HG03045 (cell line): ENCODE measurements at regions not wholly inside any gene's neighbourhood (a gene's known extent, or its start where the extent isn't known, plus 50 kb on each side); places are given as distances from the start of the nearest gene placed in this dataset.
"Not testable (repeated sequence)": the region's sequence is repeated elsewhere in the genome, so short reads cannot be mapped to it uniquely, and the experiment has no call there.

ENCODE experiments used
- ATAC-seq: cut with Tn5 transposase; IDR thresholded peaks from one replicate; pipeline ENCODE4 v1.9.1; 2021; ENCODE audit warnings: mild to moderate bottlenecking, moderate library complexity; ENCODE audit not compliant: unreplicated experiment

DNA sequence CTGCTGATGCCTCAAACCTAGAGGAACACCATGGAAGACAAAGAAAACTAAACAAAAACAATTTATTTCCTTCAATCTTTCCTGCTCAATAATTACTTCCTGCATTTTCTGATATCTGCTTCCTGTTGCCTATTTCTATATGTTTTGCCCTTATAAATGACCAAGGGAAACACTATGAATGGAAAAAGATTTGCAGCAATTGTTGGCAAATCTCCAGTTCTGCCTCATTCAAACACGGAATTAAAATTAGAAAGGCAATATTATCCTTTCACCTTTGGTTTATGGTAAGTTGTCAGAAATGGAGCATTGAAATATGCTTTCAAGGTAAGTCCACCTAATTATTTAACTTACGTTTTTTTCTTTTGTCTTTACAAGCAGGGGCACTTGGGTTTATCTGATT lies 552.2 kb upstream of the ANKRD30A start:
- no peak for ATAC-seq

DNA sequence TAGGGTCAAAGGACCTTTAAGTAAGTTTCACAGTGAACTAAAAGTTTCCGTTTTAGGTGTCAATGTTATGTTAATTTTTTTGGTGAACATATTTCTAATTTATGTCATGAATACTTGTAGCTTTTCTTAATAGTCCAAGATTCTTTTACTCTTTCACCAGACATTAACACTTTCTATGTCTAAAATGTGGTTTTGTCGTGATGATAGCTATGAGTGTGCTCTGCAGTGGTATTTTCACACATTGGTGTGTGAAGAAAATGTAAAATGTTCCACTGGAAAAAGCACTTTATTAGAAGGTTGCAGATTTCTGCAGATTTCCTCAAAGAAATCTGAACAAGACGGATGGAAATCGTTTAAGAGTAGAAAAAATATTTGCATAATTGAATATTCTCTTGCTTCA lies 561.0 kb upstream of the ANKRD30A start:
- no peak for ATAC-seq

DNA sequence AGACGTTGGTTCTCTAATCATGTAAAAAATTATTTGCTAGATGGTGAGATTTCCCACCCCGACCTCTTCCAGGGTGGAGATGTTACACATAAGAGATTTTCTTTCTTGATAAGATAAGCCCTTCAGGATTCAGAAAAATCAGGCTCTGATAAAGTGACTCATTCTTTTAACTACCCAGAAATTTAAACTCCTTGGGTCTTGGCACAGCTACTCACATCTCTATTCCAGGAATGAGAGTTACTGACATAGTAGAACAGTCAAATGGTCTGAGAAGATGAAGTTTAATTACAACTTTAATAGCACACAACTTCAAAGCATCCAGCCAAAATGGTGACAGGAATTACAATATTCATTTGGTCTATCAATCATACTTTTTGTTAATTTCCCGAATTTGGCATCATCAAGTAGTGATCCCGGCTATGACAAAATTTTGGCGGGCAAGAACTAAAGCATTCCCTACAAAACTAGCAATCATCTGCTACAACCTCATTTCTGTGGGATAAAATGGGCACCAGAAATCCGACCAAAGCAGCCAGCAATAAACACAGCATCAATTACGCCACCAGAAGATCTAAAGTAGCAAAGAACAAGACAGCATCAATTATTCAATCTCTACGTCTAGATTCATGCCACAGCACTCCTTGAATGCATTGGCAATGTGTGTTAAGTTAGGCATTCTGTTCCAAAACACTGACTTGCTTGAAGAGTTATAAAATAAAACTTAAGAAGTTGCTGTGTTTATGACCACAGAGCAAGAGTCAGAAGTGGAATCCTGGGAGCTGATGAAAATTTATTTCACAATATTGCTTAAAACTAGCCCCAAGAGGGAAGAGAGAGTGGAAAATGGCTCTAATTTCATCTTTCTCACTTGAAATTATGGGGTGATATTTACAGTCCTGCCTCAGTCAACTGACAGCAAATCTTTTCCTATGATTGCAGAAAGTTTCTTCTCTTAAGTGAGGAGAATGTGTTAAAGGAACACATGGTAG lies 565.7 kb upstream of the ANKRD30A start:
- no peak for ATAC-seq

DNA sequence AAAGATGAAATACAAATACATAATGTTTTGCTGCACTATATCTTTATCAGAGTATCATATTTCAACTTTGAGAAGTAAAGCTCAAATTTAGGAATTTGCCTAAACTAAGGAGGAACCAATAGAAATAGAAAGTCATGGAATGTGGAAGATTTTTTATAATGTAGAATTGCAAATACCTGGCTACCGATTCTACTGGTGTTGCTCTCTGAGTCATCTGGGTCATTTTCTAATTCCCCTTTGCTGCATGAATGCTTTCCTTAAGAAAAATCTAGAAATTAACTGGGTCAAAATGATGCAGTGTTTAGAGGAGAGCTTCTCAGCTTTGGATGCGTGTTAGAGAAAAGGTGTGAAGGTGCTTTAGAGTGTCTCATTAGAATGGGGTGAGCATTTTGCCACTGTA lies 568.9 kb upstream of the ANKRD30A start:
- ATAC-seq = no peak

DNA sequence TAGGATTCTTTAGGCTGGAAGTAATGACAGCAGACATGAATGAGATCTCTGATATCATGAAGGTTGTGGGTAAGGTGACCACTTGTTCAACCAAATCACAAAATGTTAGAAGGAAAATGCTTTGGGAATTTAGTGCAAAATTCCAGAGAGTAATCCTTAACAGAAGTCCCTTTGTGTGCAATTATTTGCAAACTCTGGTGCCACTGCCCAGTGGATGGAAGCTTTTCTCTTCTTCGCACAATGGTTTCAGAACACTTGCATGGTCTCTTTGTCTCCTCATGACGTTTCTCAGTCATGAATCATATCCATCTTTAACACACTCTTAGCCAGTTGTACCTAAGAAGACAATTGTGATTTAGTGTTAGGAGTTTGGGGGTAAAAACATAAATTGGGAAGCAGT lies 570.4 kb upstream of the ANKRD30A start:
- no peak for ATAC-seq

DNA sequence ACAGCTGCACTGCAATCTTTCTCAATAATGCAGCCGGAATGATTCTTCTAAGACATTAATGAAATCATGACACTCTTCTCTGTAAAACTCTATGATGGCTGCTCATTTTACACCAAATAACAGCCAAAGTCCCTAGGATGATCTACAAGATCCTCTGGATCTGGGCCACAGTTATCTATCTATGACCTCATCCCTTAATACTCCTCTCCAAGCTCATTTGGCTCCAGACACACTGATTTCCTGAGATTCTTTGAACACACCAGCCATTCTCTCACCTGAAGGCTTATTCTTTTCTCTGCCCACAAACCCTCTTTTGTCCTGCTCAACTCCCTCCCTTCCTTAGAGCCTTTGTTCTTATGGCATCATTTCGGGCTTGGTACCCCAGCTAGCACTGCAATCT lies 577.4 kb upstream of the ANKRD30A start:
- ATAC-seq = no peak

DNA sequence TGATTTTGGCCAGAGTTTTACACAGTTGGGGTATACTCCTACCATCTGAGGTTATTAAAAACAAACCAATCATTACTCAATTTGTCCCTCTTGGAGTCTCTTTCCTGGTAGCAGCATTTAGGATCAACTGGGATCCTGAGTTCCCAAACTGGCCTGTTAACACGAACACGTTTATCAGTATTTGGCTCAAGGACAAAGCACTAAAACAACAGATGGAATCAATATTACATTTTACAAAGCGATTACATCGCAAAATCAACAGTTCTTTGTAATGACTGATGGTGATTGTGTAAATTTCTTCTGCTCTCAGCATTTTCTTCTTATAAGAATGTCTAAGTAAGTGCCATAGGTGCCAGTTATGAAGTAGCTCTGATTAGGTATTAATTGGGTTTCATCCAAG lies 582.9 kb upstream of the ANKRD30A start:
- ATAC-seq = no peak

DNA sequence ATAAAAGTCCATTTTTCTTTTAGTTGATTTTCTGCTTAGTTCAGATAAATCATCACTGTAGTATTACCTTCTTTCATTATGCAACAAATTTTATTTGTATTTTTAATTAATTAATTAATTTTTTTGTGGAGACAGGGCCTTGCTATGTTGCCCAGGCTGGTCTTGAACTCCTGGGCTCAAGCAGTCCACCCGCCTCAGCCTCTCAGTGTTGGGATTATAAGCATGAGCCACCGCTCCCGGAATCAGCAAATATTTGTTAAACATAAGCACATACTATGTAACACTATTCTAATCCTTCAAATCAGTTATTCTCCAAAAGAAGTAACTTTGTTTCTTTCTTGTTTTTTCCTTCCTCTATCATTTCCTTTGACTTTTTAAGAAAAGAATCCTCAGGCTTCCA lies 584.8 kb upstream of the ANKRD30A start:
- ATAC-seq = no peak

DNA sequence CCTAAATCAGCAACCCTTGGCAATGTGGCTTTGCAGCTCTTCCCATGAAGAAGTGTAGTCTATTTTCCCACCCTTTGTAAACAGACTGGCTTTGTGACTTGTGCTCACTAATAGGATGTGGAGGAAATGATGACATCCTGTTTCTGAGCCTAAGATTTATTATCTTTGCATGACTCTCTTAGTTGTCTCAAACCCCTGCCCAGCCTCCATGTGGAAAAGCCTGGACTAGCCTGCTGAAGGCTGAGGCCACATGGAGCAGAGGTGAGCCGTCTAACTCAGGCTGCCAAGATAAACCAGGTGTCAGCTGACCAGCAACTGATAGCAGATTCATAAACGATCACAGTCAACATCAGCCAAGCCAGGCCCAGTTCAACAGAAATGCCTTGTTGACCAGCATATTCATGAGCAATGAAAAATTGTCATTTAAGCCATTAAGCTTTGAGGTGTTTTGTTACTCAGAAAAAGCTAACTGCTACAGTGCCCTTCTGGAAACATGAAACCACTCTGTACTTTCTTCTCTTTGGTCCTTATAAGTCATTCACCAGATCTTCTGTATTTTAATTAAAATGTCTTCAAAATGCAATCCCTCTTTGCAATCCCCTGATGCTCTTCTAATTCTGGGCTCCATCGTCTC lies 586.3 kb upstream of the ANKRD30A start:
- no peak for ATAC-seq

DNA sequence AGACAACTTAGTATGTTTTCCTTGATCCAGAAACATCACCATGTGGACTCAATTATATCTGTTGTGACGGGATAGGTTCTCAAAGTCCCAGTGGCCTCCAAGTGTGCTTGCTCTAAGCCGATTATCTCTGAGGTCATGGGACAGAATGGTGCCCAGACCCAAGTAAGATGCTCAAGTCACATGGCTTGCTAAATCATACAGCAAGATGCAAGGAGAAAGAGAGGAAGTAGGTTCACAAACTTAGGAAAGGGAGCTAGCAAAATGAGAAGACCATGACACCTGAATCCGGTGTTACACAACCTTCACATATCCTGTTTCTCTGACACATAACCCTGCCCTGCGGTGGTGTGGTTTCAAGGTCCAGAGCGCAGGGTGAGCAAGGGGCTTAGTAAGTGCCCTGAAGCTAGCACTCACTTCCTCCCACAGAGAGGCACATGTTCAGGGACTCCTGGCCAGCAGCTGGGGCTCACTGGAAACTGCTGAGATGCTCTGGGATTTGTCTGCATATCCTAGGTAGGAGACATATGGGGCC lies 590.9 kb upstream of the ANKRD30A start:
- ATAC-seq = peak; percentile 75

DNA sequence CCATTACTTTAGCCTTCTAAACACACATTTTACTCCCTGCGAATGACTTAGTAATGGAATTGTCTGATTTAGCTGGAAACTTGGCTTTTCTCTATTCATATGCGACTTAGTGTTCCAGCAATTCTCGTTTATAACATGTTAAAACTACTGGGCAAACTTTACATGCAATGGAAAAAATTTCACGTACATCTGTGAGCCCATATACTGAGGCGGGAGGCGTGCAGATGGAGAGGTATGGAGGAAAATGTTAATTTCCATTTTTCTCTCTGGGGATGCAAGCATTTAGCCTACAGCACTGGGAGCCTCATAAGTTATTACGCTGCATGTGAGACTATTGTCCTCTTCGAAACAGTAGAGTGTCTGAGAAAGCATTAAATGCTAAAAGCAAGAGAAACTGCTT lies 591.5 kb upstream of the ANKRD30A start:
- no peak for ATAC-seq

DNA sequence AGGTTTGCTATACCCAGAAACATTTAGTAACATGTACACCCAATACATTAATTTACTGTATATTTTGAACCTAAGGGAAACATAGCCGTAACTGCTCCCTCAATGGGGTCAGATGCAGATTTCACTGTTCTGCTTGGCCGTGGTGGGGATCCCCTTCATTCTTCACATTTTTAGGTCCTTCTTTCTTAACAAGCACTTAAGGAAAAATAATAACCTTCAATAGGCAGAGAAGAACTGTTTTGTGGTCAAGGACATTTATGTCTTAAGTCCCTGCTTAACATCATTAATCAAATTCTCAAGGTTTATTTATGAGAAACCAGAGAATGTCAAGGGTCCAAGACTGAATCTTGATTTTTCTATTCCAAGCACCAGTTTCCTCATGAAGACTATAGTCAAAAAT lies 592.1 kb upstream of the ANKRD30A start:
- ATAC-seq = no peak

DNA sequence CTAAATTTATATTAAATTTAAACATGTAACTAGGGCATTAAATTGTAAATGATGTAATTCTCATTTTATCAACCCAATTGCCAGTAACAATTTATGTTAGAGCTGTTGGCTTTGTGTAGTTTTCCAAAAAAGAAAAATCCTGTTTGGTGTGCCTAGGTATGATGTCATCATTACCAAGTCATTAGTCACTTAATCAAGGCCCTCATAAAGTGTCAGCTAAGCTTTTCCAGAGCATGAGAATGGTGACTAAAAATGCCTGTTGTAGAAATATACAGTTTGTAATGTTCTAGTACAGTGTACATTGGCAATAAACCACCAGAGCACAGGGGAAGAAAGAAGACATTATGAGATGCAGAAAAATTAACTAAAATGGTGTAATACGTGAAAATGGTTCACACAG lies 593.8 kb upstream of the ANKRD30A start:
- ATAC-seq = no peak

DNA sequence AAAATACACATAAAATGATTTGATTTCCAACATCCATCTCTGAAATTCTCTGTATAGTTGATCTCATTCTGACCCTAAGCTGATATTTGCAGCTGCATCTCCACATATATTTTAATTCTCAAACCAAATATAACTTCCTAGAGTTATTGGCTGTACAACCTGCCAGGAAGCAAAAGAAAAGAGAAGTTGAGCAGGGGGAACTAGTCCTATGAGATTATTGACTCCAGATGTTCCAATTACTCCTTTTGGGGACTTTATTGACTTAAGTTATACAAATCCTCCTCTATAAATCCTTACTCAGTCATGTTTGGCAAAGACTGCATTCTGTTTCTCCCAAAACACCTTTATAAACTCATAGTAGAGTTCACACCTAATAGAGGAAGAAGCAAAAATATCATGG lies 599.4 kb upstream of the ANKRD30A start:
- ATAC-seq = no peak

DNA sequence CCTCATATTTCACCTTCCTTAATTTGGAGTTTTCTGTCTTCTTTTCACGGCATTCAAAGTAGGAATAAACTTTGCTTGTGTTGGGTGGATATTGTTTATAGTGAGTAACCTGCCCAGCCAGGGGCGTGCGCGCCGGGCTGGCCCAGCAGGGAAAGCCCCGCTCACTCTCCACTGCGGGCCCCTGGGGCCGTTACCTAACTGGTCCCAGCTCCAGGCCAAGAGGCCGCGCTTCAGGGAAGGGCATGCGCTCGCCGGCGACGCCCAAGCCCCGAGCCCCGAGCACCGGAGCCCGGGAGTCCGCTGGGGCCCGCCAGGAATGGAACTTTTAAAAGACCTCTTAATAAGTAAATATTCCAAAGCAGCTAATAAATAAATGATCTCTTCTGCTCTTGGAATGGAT lies 601.3 kb upstream of the ANKRD30A start:
- ATAC-seq = not testable (repeated sequence)

DNA sequence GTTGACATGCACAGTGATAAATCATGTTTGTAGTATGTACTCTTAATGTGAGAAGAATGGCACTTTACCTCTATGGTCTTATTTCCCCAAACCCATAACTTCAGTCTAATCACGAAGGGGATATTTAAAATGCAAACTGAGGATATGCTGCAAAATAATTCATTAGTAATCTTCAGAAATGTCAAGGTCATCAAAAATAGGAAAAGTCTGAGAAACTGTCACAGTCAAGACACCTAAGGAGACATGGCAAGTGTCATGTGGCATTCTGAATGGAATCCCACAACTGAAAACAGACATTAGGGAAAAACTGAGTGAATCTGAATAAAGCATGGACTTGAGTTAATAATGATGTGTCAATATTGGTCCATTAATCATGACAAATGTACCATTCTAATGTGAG lies 605.5 kb upstream of the ANKRD30A start:
- ATAC-seq = no peak

DNA sequence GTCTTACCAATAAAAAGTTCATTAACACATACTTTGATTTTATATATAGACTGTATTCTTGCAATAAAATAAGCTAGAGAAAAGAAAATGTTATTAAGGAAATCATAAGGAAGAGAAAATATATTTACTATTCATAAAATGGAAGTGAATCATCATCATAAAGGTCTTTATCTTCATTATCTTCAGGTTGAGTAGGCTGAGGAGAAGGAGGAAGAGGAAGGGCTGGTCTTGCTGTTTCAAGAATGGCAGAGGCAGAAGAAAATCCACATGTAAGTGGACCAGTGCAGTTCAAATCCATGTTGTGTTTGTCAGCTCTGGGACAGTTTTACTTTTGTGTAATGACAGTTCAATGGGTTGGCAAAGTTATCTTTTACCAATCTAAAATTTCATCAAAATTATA lies 609.1 kb upstream of the ANKRD30A start:
- ATAC-seq = no peak

DNA sequence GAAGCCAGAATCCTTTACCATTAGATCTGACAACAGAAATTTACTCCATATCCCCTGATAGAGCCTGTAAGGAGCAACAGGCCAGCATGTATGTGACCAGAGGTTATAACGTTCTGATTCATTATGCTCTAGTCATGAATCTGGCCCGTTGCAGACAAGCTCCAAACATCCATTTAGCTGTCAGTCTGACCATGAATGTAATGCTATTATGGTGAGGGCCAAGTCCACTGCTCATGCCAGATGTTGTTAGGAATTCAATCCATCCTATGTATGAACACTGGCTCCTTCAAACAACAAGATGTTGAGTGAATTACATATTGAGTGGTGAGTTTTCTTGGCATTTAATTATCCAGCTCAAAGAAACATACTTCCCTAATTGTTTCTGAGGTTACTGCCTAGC lies 610.1 kb upstream of the ANKRD30A start:
- no peak for ATAC-seq

DNA sequence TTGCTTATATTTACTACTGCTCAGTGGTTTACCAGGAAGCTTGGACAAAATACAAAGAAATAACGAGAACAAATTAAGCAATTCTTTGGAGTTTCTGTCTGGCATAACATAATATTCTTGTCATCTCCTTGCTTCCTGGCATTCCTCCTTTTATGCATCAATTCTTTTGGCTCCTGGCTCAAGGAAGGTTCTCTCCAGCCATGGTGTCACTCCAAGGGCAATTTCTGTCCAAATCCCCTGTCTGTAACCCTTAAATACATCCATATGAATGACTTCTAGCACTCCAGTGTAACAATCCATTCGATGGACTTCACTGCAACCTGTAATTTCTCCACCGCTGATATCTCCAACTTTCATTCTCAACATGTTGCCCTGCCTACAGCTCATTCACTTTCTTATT lies 617.7 kb upstream of the ANKRD30A start:
- ATAC-seq = no peak

DNA sequence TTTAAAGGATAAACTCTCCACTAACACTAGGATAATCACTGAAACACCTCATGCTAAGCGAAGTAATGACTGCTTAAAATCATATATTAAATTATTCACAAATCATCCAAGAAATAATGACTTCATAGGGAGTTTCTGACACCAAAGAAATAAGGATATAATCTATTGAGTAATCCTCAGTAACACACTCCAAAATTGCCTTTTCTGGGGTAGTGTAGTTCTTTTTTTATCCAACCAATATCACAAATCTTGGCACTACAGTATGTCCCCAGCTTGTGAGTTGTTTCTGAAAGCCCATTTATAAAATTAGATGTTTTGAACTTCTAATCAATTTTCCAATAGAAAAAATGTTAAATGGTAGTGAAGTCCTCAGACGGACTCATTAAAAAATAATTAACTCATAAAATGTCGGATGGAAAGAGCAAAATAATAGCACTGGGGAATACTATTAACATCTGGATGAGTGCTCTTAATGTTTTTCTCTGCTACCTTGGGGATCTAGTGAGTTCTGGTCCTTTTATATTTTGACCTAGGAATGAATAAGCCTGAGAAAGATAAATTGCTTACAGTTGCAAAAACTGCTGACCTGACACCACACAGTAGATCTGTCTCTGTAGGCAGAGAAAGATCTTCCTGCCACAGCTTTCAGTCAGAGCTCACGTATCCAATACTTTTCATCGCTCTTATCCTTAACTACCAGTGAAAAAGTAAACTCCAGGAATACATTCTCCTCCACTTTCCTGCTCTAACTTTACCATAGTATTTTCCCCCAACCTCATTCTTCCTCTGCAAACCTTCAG lies 618.5 kb upstream of the ANKRD30A start:
- no peak for ATAC-seq

DNA sequence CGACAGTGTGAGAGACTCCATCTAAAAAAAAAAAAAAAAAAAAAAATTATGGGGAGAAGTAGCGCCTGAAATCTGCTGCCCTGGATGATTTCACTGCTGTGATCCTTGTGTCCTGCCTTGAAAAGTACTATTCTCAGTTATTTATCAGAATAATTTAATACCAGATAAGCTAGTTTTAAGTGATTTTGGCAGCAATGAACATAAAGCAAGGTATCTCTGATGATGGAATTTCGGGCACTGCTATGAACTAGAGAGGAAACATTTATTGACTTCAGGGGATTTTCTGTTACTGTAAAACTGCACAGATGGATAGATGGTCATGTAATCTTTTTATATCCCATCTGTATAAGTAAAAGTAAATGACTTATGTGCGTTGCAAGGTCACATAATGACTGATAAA lies 619.1 kb upstream of the ANKRD30A start:
- ATAC-seq = no peak
